NCI-H526 treated with DMSO at 0.1 percent for 48 hours (cell line): ENCODE measurements at regions not wholly inside any gene's neighbourhood (a gene's known extent, or its start where the extent isn't known, plus 50 kb on each side); places are given as distances from the start of the nearest gene placed in this dataset.
"Not testable (repeated sequence)": the region's sequence is repeated elsewhere in the genome, so short reads cannot be mapped to it uniquely, and the experiment has no call there.

Source experiments
- DNase-seq: peaks from one replicate; lab custom pipeline; 2025; lab: John Stamatoyannopoulos, UW

GRCh38 chr10:8693635-8694034 lies 639.1 kb downstream of the GATA3 start:
- not testable (repeated sequence) for DNase-seq

- no peak for DNase-seq
These were observed 642.3 kb downstream of the GATA3 start for GRCh38 chr10:8696746-8697145.

DNA sequence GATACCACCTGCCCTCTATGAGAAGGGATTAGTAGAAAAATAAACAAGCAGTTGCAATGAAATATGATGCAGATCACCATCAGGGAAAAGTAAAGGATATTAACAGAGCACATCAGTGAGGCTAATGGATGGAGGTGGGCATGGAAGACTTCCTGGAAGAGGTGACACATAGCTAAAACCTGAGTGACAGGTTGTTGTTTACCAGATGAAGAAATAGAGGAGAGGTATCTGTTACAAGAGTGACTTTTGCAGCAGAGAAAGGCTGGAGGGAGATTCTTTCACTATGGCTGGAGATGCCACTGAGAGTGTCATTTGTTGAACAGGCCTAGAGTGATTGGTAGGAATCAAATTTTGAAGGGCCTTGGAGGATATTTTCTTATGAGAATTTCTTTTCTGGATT lies 646.2 kb downstream of the GATA3 start:
- DNase-seq, result no peak

DNA sequence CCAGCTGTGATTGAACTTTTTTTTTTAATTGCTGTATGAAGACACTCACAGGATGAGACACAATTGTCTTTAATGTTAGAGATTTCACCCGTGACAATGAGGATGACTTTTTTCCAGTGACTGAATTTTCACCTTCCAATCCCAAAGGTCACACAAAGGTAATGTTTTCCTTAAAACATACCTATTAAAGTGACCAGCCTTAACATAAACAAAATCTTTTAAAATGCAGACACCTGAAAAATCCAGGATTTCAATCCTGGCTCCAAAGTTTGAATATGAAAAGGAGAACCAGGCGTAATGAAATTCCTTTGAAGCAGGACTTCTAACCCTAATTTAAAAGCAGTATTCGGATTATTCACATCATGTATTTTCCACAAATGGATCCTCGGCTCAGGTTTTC lies 647.7 kb downstream of the GATA3 start:
- no peak for DNase-seq

DNA sequence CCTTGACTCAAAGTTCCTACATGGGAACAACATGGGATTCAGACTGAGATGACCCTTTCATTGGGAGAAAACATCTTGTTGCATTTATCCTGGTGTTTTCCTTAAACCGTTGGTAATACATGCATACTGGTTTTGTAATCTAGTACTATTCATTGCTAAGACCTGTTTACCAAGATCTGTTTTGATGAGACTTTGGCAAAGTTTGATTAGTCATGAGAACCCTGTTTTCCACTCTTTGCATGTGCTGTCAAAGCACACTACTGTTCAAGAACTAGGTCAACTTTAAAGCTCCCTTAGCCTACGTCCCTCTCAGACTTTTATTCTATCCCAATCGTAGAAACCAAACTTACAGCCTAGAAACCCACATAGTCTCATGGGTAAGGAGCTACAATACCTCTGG lies 650.9 kb downstream of the GATA3 start:
- DNase-seq, result no peak

DNA sequence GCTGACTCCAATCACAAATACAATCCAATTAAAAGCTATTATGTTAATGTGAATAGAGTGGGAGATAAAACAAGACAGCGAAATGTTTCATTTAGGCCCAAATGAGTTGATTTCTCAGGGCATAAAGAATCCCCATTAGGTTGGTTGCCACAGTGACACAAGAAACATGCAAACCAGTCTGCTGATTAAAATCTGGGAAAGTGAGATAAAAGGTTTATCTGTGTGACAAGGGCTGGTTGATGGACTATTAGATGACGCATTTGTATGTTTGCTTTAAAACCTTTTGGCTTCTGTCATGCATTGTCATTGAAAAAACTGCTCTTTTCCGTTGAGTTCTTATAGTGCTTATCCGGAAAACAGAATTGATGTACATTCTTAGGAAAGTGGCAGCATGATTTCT lies 658.2 kb downstream of the GATA3 start:
- DNase-seq, result no peak

DNA sequence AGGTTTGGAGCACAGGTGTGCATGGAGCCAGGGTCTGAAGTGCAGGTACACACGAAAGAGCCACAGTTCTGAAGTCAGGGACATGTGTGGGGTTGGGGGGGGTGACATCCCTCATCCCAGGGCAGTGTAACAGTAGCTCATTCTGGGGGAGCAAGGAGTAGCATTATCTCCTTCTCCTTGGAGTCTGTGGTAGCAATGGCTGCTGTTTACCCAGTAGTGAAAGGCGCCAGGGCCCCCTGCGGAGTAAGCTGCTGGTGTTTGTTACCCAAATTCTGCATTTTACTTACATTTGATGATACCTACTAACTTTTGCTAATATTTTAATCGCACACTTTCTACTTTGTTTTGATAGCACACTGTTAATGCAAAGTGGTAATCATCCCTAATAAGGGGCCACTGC lies 665.5 kb downstream of the GATA3 start:
- no peak for DNase-seq

DNA sequence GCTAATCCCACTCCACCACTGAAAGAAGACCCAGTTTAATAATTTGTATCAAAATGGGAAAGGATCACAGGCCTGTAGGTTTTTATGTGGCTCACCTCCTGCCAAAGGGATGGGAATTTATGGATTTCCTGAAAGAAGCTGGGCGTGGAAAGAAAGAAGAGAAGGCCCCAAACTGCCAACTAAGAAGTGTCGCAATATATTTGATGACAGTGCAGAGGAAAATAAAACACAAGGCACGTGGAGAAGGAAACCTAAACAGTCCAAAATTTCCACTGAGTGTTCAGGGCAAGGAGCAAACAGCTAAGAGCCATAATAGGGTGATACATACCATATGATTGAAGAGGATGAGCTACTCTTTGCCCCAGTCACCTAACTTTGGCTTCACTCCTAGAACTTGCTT lies 667.2 kb downstream of the GATA3 start:
- DNase-seq, result no peak

GRCh38 chr10:8722835-8723234 lies 668.3 kb downstream of the GATA3 start:
- DNase-seq, result no peak

GRCh38 chr10:8725343-8725742 lies 670.9 kb downstream of the GATA3 start:
- DNase-seq, result no peak

- no peak for DNase-seq
These were observed 671.7 kb downstream of the GATA3 start for GRCh38 chr10:8726084-8726778.

DNA sequence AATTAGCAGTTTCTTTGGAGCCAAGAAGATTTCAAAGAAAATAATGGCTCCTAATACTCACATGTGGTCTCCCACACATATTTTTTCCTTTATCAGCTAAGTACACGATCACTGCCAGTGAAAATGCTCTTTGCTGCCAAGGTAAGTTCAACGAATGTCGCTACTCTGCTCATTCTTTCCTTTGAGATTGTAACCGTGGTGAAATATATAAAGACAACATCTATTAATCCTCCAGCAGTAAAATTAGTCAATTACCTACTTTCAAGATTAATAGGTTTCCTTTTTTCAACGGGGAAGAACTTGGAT lies 672.2 kb downstream of the GATA3 start:
- DNase-seq, result no peak

GRCh38 chr10:8731121-8732095 lies 676.9 kb downstream of the GATA3 start:
- no peak for DNase-seq

DNA sequence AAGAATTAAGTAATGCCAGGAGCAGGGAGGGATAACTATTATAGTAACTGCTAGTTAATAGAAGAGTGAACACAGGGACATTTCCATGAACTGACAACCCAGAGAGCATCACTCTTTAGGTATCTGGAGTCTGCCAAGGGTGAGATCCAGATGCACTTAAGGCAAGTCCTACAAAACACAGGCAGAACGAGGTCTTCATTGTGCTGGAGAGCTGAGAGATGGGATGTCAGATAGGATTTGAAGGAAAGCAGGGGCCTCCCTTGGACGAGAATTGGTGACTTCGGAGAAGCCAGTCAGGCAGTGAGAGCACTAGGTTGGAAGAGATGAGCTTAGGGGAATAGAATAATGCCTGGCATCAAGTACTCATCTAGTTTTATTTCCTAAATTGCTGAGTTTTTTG lies 684.5 kb downstream of the GATA3 start:
- no peak for DNase-seq

GRCh38 chr10:8752146-8752843 lies 697.8 kb downstream of the GATA3 start:
- no peak for DNase-seq

- DNase-seq, result no peak
These were observed 703.5 kb downstream of the GATA3 start for GRCh38 chr10:8758029-8758428.

DNA sequence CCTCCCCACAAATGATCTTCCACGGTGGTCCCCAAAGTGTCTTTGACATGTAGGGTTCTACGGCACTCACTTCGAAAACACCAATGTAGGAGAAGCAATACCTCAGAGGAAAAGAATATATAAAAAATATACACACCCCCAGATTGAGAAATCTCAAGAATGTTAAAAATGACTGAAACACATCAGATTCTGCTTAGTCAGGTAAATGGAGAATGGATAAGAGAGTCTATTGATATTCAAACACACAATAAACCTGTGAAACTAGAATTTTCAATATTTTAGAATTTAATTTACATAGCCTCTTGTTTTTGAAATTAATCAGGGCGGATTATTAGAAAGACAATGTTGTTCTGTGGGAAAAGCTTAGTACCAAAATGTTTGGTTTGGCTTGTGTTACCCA lies 712.4 kb downstream of the GATA3 start:
- no peak for DNase-seq

GRCh38 chr10:8767591-8767990 lies 713.1 kb downstream of the GATA3 start:
- DNase-seq, result no peak

DNA sequence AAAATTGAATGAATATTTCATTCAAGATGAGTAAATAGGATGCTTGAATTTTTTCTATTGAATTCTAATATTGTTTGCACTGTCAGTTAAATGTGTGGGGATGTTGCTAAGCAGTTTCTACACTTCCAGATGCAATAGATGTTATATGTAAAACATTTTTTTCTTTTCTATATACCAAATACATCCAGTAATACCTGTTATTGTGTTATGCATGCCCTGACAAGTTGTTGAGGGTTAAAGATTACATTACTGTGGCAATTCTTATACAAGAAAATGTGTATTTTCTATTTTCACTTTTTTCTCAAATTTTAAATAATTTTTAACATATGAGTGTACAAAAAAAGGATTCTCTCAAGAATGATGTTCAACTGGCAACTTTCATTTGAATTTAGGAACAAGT lies 713.9 kb downstream of the GATA3 start:
- DNase-seq, result no peak

DNA sequence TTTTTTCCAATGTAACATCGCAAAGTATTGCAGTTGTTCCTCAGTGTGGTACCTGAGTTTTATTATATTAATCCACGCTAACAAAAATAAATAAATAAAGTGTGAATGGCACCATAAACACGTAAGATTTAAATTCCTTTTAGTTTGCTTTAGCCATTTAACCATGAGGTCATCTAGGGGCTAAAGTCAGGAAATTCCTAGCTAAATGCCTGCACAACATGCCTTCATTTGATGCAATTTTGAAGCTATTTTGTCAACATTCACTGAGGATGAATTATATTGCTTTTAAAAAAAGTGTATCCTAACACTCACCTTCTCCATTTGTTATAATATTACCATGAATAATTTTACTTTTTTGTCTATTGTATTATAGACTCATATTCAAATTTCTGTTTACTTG lies 714.4 kb downstream of the GATA3 start:
- DNase-seq, result no peak

- no peak for DNase-seq
These were observed 722.6 kb downstream of the GATA3 start for GRCh38 chr10:8776926-8777622.

- DNase-seq, result no peak
These were observed 724.2 kb downstream of the GATA3 start for GRCh38 chr10:8778713-8779112.
